MM.1S (cell line): ENCODE measurements at regions not wholly inside any gene's neighbourhood (a gene's known extent, or its start where the extent isn't known, plus 50 kb on each side); places are given as distances from the start of the nearest gene placed in this dataset.

ENCODE experiments used
- DNase-seq: peaks from one replicate; pipeline ENCODE4 v3.0.0-alpha.2; 2015
- H2AFZ ChIP-seq: fragments of 300-600 bp; sonication (generic); 2 replicates; pipeline ENCODE4 v1.6.0; 2016; ENCODE audit warnings: antibody characterized with exemption, low read length
- H3F3A ChIP-seq: fragments of 300-600 bp; sonication (generic); 2 replicates; pipeline ENCODE4 v1.6.1; 2016; ENCODE audit warnings: mild to moderate bottlenecking, antibody characterized with exemption, low read length, moderate library complexity, mixed read lengths; ENCODE audit not compliant: insufficient read depth
- H3K27ac ChIP-seq: fragments of 300-600 bp; sonication (generic); 2 replicates; pipeline ENCODE4 v1.5.1; 2016; ENCODE audit warnings: mild to moderate bottlenecking, low read length
- H3K27me3 ChIP-seq: fragments of 300-600 bp; sonication (generic); replicated peaks from 2 replicates; pipeline ENCODE4 v1.6.0; 2016; ENCODE audit warnings: low read length; ENCODE audit not compliant: insufficient read depth
- H3K36me3 ChIP-seq: fragments of 300-600 bp; sonication (generic); replicated peaks from 2 replicates; pipeline ENCODE4 v1.6.1; 2016; ENCODE audit warnings: mild to moderate bottlenecking, low read length, mixed read lengths; ENCODE audit not compliant: insufficient read depth
- H3K4me1 ChIP-seq: fragments of 300-600 bp; sonication (generic); 2 replicates; pipeline ENCODE4 v1.6.1; 2016; ENCODE audit warnings: low read length, mixed read lengths
- H3K4me2 ChIP-seq: fragments of 300-600 bp; sonication (generic); 2 replicates; pipeline ENCODE4 v1.6.0; 2016; ENCODE audit warnings: low read depth, low read length
- H3K4me3 ChIP-seq: fragments of 300-600 bp; sonication (generic); 2 replicates; pipeline ENCODE4 v1.5.1; 2016; ENCODE audit warnings: low read length, mixed read lengths
- H3K79me2 ChIP-seq: fragments of 300-600 bp; sonication (generic); 2 replicates; pipeline ENCODE4 v1.6.1; 2016; ENCODE audit warnings: mixed run types, low read length, mixed read lengths
- H3K9ac ChIP-seq: fragments of 300-600 bp; sonication (generic); 2 replicates; pipeline ENCODE4 v1.6.1; 2016; ENCODE audit warnings: low read length, mixed read lengths
- H3K9me2 ChIP-seq: fragments of 300-600 bp; sonication (generic); replicated peaks from 2 replicates; pipeline ENCODE4 v1.6.1; 2016; ENCODE audit warnings: mild to moderate bottlenecking, low read length, mixed read lengths; ENCODE audit not compliant: insufficient read depth
- H3K9me3 ChIP-seq: fragments of 300-600 bp; sonication (generic); replicated peaks from 2 replicates; pipeline ENCODE4 v1.6.1; 2016; ENCODE audit warnings: mild to moderate bottlenecking, low read length, mixed read lengths; ENCODE audit not compliant: insufficient read depth
- H4K20me1 ChIP-seq: fragments of 300-600 bp; sonication (generic); 2 replicates; pipeline ENCODE4 v1.6.1; 2016; ENCODE audit warnings: mild to moderate bottlenecking, low read length, moderate library complexity, mixed read lengths; ENCODE audit not compliant: insufficient read depth
- CTCF ChIP-seq: fragments of 300-600 bp; sonication (generic); IDR thresholded peaks from 2 replicates; pipeline ENCODE4 v1.5.1; 2016; ENCODE audit warnings: antibody characterized with exemption, low read length, mixed read lengths
- EZH2 ChIP-seq: fragments of 300-600 bp; sonication (generic); optimal IDR thresholded peaks from 2 replicates; pipeline ENCODE3; 2017; ENCODE audit warnings: low read depth, mild to moderate bottlenecking, antibody characterized with exemption, low read length, mixed read lengths
- EZH2phosphoT487 ChIP-seq: fragments of 300-600 bp; sonication (generic); IDR thresholded peaks from 2 replicates; pipeline ENCODE4 v1.6.1; 2018; ENCODE audit warnings: antibody characterized with exemption, low read length

- DNase-seq = no peak
- no peaks in the 10 kb centered on the region for H3K36me3 ChIP-seq
- H4K20me1 ChIP-seq = no peaks in the 10 kb centered on the region
- H3K27ac ChIP-seq = no peak overlapping the region
- no peaks in the 10 kb centered on the region for H3K9me3 ChIP-seq
- H3K4me3 ChIP-seq = no peak overlapping the region
- no peaks in the 10 kb centered on the region for H3K79me2 ChIP-seq
- H2AFZ ChIP-seq = no peak overlapping the region
- H3K9ac ChIP-seq = no peak overlapping the region
- no peaks in the 10 kb centered on the region for H3K4me1 ChIP-seq
- H3F3A ChIP-seq = no peaks in the 10 kb centered on the region
- H3K4me2 ChIP-seq = no peak overlapping the region
- H3K9me2 ChIP-seq = no peaks in the 10 kb centered on the region
- TF ChIP-seq EZH2 = no peak
- no peak for TF ChIP-seq CTCF
- no peak for TF ChIP-seq EZH2phosphoT487
- H3K27me3 ChIP-seq = no peaks in the 10 kb centered on the region
Measured at GRCh38 chr6:44696099-44696498, 308.6 kb downstream of the CDC5L start.

DNA sequence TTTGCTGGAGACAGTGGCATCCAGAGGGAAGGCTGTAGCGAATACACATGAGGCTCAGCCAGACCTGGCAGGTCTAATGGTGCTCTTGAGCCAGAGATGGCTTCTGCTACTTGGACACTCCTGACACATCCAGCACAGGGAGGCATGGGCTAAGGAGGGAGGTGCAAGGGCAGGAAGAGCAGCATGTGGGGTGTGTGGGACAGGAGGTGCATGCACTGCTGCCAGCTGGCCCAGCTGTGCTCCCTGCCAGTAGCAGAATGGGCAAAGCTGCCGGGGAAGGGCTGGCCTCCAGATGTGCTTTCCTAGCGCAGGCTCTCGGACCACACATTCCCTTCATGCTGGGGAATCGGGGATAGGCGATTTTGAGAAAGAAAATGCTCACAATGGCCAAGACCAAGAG lies 309.2 kb downstream of the CDC5L start:
- no peak for TF ChIP-seq EZH2phosphoT487
- no peak for TF ChIP-seq CTCF
- no peak for TF ChIP-seq EZH2
- H3K79me2 ChIP-seq = no peaks in the 10 kb centered on the region
- H3K4me2 ChIP-seq = no peak overlapping the region
- H3K36me3 ChIP-seq = no peaks in the 10 kb centered on the region
- no peaks in the 10 kb centered on the region for H3K9me3 ChIP-seq
- H3F3A ChIP-seq = no peaks in the 10 kb centered on the region
- H3K9me2 ChIP-seq = no peaks in the 10 kb centered on the region
- no peaks in the 10 kb centered on the region for H3K4me1 ChIP-seq
- H3K27me3 ChIP-seq = no peaks in the 10 kb centered on the region
- DNase-seq = no peak
- H2AFZ ChIP-seq = no peak overlapping the region
- no peak overlapping the region for H3K27ac ChIP-seq
- H4K20me1 ChIP-seq = no peaks in the 10 kb centered on the region
- H3K4me3 ChIP-seq = no peak overlapping the region
- H3K9ac ChIP-seq = no peak overlapping the region

GRCh38 chr6:44697327-44697726 lies 309.8 kb downstream of the CDC5L start:
- no peak overlapping the region for H3K27ac ChIP-seq
- TF ChIP-seq CTCF (no peak), EZH2phosphoT487 (no peak), EZH2 (no peak)

More at GRCh38 chr6:44697327-44697726, 309.8 kb downstream of the CDC5L start:
- Histone ChIP-seq H2AFZ (no peak overlapping the region), H3K9ac (no peak overlapping the region), H3K27me3 (no peaks in the 10 kb centered on the region), H3K9me2 (no peaks in the 10 kb centered on the region), H3F3A (no peaks in the 10 kb centered on the region), H3K4me3 (no peak overlapping the region), H3K4me1 (no peaks in the 10 kb centered on the region), H3K4me2 (no peak overlapping the region), H4K20me1 (no peaks in the 10 kb centered on the region), H3K36me3 (no peaks in the 10 kb centered on the region), H3K79me2 (no peaks in the 10 kb centered on the region), H3K9me3 (no peaks in the 10 kb centered on the region)
- no peak for DNase-seq
